Omental fat pad (tissue), 3 donors: ENCODE measurements at regions not wholly inside any gene's neighbourhood (a gene's known extent, or its start where the extent isn't known, plus 50 kb on each side); places are given as distances from the start of the nearest gene placed in this dataset.

Source experiments
- ATAC-seq: fragments of 150-250 bp; one replicate; pipeline ENCODE4 v1.9.1; 2016; ENCODE audit warnings: mild to moderate bottlenecking, moderate library complexity; ENCODE audit not compliant: low FRiP score
- DNase-seq: peaks from one replicate; pipeline ENCODE4 v3.0.0-alpha.2; 2019; ENCODE audit warnings: low spot score
- TF ChIP-seq, protein P1 (sequence below), 3 donors: fragments of 450-650 bp; IDR thresholded peaks; one replicate each; pipeline ENCODE4 v1.5.1; 2016 to 2017; ENCODE audit warnings: antibody characterized with exemption in 3 of 3, mild to moderate bottlenecking in 3 of 3, moderate library complexity in 2 of 3

DNA sequence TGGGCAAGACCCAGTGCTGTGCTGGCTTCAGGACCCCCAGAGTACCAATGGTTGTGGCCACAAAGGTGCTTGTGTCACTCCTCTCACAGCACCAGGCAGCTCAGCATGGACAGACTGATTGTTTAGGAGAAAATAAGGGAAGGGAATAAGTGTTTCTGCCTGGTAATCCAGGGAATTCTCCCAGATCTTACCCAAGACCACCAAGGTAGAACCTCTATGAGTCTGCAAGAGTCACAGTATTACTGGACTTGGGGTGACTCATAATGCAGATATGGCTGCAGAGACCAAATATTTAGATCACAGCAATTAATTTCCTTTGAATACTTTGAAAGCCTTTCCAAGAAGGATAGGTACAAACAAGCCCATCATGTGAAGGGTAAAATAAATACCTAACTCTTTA is 1178.3 kb upstream of the FLRT2 start:
- no peak for DNase-seq
- ATAC-seq: no peak
- TF ChIP-seq, protein P1, sequence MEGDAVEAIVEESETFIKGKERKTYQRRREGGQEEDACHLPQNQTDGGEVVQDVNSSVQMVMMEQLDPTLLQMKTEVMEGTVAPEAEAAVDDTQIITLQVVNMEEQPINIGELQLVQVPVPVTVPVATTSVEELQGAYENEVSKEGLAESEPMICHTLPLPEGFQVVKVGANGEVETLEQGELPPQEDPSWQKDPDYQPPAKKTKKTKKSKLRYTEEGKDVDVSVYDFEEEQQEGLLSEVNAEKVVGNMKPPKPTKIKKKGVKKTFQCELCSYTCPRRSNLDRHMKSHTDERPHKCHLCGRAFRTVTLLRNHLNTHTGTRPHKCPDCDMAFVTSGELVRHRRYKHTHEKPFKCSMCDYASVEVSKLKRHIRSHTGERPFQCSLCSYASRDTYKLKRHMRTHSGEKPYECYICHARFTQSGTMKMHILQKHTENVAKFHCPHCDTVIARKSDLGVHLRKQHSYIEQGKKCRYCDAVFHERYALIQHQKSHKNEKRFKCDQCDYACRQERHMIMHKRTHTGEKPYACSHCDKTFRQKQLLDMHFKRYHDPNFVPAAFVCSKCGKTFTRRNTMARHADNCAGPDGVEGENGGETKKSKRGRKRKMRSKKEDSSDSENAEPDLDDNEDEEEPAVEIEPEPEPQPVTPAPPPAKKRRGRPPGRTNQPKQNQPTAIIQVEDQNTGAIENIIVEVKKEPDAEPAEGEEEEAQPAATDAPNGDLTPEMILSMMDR (IDR thresholded peaks at IDR 0.05): no peak

DNA sequence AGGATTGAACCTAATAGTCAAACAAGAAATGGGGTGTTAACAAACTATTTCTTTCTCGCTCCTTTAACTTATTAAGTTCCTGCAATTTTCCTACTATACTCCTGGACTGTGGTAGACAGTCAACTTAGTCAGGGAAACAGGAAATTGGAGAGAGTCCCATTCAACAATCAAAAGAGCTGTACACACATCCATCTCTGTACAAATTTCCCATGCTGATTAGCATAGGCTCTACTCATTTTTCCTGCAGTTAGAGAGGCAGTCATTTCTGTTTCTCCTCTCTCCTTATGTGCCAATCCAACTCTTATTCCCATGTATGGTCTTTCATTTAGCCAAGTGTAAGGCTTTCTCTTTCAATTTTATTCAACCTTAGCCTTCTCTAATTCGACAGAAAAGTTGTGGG is 1168.5 kb upstream of the FLRT2 start:
- no peak for ATAC-seq
- no peak for DNase-seq
- TF ChIP-seq, protein P1 (IDR thresholded peaks at IDR 0.05): no peak

DNA sequence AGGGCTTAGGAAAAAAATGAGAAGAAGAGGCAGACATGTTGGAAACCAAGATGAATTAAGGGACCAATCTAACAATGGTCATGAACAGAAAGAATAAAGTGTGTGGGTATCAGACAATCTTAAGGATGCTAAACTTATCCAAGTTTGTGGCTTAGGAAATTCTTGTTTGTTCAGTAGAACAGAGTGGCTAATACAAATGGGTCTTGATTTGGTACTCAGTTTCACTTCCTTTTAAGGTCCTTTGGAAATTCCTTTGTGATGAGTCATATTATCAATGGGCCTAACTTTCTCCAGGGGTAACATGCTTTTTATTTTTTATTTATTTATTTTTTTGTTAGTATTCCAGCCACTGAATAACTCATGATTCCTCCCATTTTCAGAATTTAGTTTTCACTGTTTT is 1154.7 kb upstream of the FLRT2 start:
- TF ChIP-seq, protein P1 (IDR thresholded peaks at IDR 0.05): no peak
- ATAC-seq: no peak
- no peak for DNase-seq

DNA sequence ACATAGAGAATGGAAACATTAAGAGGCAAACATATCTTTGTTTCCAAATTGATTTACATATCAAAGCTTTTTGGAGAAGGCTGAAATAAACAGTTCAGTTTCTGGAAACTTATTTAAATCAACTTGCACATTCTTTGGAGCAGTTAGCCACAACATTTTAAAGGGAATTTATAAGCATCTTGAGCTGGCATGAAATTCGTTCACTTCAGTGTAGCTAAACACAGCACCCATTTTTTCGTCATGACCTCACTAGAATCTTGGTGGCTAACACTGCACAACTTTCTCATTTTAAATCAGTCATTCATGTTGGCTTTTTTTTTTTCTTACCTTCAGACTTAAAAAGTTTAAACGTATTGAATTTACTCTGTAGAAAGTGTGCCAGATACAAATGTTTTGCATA is 1139.9 kb upstream of the FLRT2 start:
- DNase-seq (no peak), ATAC-seq (no peak)
- TF ChIP-seq, protein P1 (IDR thresholded peaks at IDR 0.05): no peak

DNA sequence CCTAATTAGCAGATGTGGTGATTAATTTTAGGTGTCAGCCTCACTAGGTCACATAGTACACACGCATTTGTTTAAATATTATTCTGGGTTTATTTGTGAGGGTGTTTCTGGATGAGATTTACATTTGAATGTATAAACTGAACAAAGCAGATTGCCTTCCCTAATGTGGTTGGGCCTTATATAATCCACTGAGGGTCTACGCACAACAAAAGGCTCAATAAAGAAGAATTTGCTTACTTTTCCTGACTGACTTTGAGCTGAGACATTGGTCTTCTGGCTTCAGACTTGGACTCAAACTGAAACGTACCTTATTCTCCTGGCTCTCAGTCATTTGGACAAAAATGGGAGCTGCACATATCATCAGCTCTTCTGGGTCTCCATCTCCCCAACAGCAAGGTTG is 1132.3 kb upstream of the FLRT2 start:
- TF ChIP-seq, protein P1 (IDR thresholded peaks at IDR 0.05): no peak
- ATAC-seq (no peak), DNase-seq (no peak)

DNA sequence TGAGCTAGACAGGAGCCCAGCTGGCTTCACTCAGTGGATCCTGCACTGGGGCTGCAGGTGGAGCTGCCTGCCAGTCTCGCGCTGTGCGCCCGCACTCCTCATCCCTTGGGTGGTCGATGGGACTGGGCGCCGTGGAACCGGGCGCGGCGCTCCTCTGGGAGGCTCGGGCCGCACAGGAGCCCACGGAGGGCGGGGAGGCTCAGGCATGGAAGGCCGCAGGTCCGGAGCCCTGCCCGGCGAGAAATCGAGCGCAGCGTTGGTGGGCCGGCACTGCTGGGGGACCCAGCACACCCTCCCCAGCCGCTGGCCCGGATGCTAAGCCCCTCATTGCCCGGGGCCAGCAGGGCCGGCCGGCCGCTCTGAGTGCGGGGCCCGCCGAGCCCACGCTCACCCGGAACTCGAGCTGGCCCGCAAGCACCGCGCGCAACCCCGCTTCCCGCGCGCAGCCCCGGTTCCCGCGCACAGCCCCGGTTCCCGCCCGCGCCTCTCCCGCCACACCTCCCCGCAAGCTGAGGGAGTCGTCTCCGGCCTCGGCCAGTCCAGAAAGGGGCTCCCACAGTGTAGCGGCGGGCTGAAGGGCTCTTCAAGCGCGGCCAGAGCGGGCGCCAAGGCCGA is 1130.5 kb upstream of the FLRT2 start:
- TF ChIP-seq, protein P1 (IDR thresholded peaks at IDR 0.05): no peak
- no peak for DNase-seq
- no peak for ATAC-seq

DNA sequence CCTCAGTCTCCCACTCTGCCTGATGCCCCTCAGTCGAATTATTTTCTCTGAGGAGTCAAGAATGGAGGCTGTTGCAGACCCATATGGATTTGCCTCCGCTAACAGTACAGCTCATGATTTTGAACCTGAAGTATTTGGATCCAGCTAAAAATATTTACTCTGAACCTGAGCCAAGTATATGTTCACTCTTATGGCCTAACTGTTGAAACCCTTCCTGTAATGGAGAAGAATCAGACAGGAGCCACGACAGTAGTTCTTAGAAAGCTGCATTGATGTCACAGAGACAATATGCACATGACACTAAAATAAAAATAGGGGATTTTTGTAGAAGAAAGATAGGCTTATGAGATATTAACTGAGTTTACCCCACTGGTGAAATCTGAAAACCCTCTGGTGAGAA is 1128.3 kb upstream of the FLRT2 start:
- no peak for ATAC-seq

More for the DNA sequence above, 1128.3 kb upstream of the FLRT2 start:
- TF ChIP-seq, protein P1 (IDR thresholded peaks at IDR 0.05): no peak
- DNase-seq: no peak
